ENCODE measurements at regions not wholly inside any gene's neighbourhood (a gene's known extent, or its start where the extent isn't known, plus 50 kb on each side); places are given as distances from the start of the nearest gene placed in this dataset.

- no peak for DNase-seq
These were observed 128.0 kb downstream of the TMA16 start for GRCh38 chr4:163622379-163623035.

- DNase-seq = no peak
These were observed 129.3 kb downstream of the TMA16 start for GRCh38 chr4:163623787-163624186.

- DNase-seq = no peak
These were observed 130.2 kb downstream of the TMA16 start for GRCh38 chr4:163624727-163625126.

- DNase-seq = no peak
These were observed 136.8 kb downstream of the TMA16 start for GRCh38 chr4:163631288-163631687.

GRCh38 chr4:163638909-163639308 lies 144.4 kb downstream of the TMA16 start:
- peak; percentile 60 for DNase-seq

- DNase-seq = peak; percentile 43
These were observed 155.1 kb downstream of the TMA16 start for GRCh38 chr4:163649557-163650091.

GRCh38 chr4:163651761-163652160 lies 157.3 kb downstream of the TMA16 start:
- peak; percentile 43 for DNase-seq

- DNase-seq = no peak
These were observed 160.1 kb downstream of the TMA16 start for GRCh38 chr4:163654621-163655020.

- no peak for DNase-seq
These were observed 166.1 kb downstream of the TMA16 start for GRCh38 chr4:163660636-163661035.

GRCh38 chr4:163662768-163663167 lies 168.3 kb downstream of the TMA16 start:
- no peak for DNase-seq

- peak; percentile 18 for DNase-seq
These were observed 169.2 kb downstream of the TMA16 start for GRCh38 chr4:163663454-163664225.

GRCh38 chr4:163665101-163665500 lies 170.6 kb downstream of the TMA16 start:
- no peak for DNase-seq

GRCh38 chr4:163665521-163666331 lies 171.2 kb downstream of the TMA16 start:
- DNase-seq = peak; percentile 24

- no peak for DNase-seq
These were observed 171.9 kb downstream of the TMA16 start for GRCh38 chr4:163666332-163666873.

- no peak for DNase-seq
These were observed 178.3 kb downstream of the TMA16 start for GRCh38 chr4:163672751-163673150.

GRCh38 chr4:163673848-163674697 lies 179.6 kb downstream of the TMA16 start:
- no peak for DNase-seq

- DNase-seq = peak; percentile 61
These were observed 184.7 kb downstream of the TMA16 start for GRCh38 chr4:163679189-163679588.

GRCh38 chr4:163680386-163681098 lies 186.1 kb downstream of the TMA16 start:
- DNase-seq = peak; percentile 23

GRCh38 chr4:163681208-163681821 lies 186.8 kb downstream of the TMA16 start:
- DNase-seq = peak; percentile 27

GRCh38 chr4:163688856-163689255 lies 194.4 kb downstream of the TMA16 start:
- no peak for DNase-seq

GRCh38 chr4:163693211-163693610 lies 198.7 kb downstream of the TMA16 start:
- peak; percentile 54 for DNase-seq

All from HCEC 1CT (cell line).